Adrenal gland (tissue), 9 donors: ENCODE measurements at regions not wholly inside any gene's neighbourhood (a gene's known extent, or its start where the extent isn't known, plus 50 kb on each side); places are given as distances from the start of the nearest gene placed in this dataset.

ENCODE experiments used
- DNase-seq, 7 donors: peaks; one replicate each; pipeline ENCODE4 v3.0.0-alpha.2; 2019 to 2020
- H3K27ac ChIP-seq, 5 donors: fragments of 200-600 bp; sonication (generic) in 4 of 5; 1 replicate in 3 of 5; 2 replicates in 2 of 5; pipeline versions ENCODE4 v1.5.1 to v1.8.0; 2016 to 2020; ENCODE audit warnings: mild to moderate bottlenecking in 1 of 5
- H3K27me3 ChIP-seq: fragments of 200-600 bp; 2 replicates; pipeline ENCODE4 v1.8.0; 2021
- H3K36me3 ChIP-seq, 2 donors: fragments of 200-600 bp; replicated peaks in 1 of 2; 1 replicate in 1 of 2; 2 replicates in 1 of 2; pipeline versions ENCODE4 v1.5.1 to v1.8.0; 2018 to 2022
- H3K4me1 ChIP-seq, 2 donors: fragments of 200-600 bp; replicated peaks in 1 of 2; 1 replicate in 1 of 2; 2 replicates in 1 of 2; pipeline versions ENCODE4 v1.5.1 to v1.8.0; 2018 to 2021
- H3K4me3 ChIP-seq, 4 donors: fragments of 200-600 bp; sonication (generic) in 3 of 4; one replicate each; pipeline ENCODE4 v1.5.1; 2016 to 2018
- H3K9me3 ChIP-seq, 3 donors: fragments of 200-600 bp; sonication (generic) in 1 of 3; replicated peaks in 1 of 3; 1 replicate in 2 of 3; 2 replicates in 1 of 3; pipeline versions ENCODE4 v1.5.1 to v1.8.0; 2016 to 2021
- CTCF ChIP-seq, 6 experiments: fragments of 450-650 bp in 4 of 6; fragments of 200-600 bp in 2 of 6; sonication (generic) in 1 of 6; IDR thresholded peaks; 1 replicate in 5 of 6; 2 replicates in 1 of 6; pipeline versions ENCODE4 v1.5.1 to v1.8.0; 2016 to 2021; ENCODE audit warnings: antibody characterized with exemption in 6 of 6, mild to moderate bottlenecking in 2 of 6, moderate library complexity in 1 of 6
- POLR2A ChIP-seq, 2 donors: fragments of 450-650 bp; IDR thresholded peaks; one replicate each; pipeline ENCODE4 v1.6.1; 2017; ENCODE audit warnings: antibody characterized with exemption in 2 of 2, mild to moderate bottlenecking in 2 of 2, moderate library complexity in 1 of 2
- WGBS, 4 donors: extraction: QIAGEN DNeasy Blood & Tissue Kit in 2 of 4; methylation state at CpG; one replicate each; pipeline versions ENCODE4 v1.1.5 to v1.1.7; 2013 to 2017; 5-methylcytosine and 5-hydroxymethylcytosine counted together
- intact Hi-C, 2 donors: fragments of 100-400 bp; cut with DNase I; formaldehyde crosslinking; loops; one replicate each; pipeline versions ENCODE4 v1.14.1 to v1.15.0; 2022 to 2023
- donor health status: healthy with polysubstance abuse.
- donor health status: Bipolar disorder and iron deficiency.
- donor health status: DM: yes; HTN: yes; CAD: no.
- donor health status: DM: no; HTN: no; CAD: no.
- donor health status: DM: no; HTN: no; CAD: no.

- DNase-seq, result no peak
- intact Hi-C loops, result no loop called here
- no peak overlapping the region for H3K27ac ChIP-seq
- H3K27me3 ChIP-seq, result no peaks in the 10 kb centered on the region
- no peaks in the 10 kb centered on the region for H3K4me1 ChIP-seq
- H3K36me3 ChIP-seq, result no peaks in the 10 kb centered on the region
- TF ChIP-seq CTCF (IDR thresholded peaks at IDR 0.05) (no peak), POLR2A (IDR thresholded peaks at IDR 0.05) (no peak)
- 66 to 75% (median 72%) methylated on average over 3 of the region's 3 CpGs for WGBS, 4 donors
- no peaks in the 10 kb centered on the region for H3K9me3 ChIP-seq
- no peak overlapping the region for H3K4me3 ChIP-seq
Observed at GRCh38 chr3:34106379-34106778, 307.9 kb downstream of the PDCD6IP start.

- DNase-seq, result no peak
- Histone ChIP-seq H3K4me1 (no peaks in the 10 kb centered on the region), H3K9me3 (no peaks in the 10 kb centered on the region), H3K27ac (no peak overlapping the region), H3K27me3 (no peaks in the 10 kb centered on the region), H3K4me3 (no peak overlapping the region), H3K36me3 (no peaks in the 10 kb centered on the region)
- intact Hi-C loops, result no loop called here
- TF ChIP-seq CTCF (IDR thresholded peaks at IDR 0.05) (peak in 2 of 6 experiments; percentile 22 to 23), POLR2A (IDR thresholded peaks at IDR 0.05) (no peak)
- WGBS, 4 donors, result 53 to 75% (median 61%) methylated on average over 2 of the region's 2 CpGs
Observed at GRCh38 chr3:34106879-34107278, 308.4 kb downstream of the PDCD6IP start.

GRCh38 chr3:34107669-34108068 lies 309.2 kb downstream of the PDCD6IP start:
- Histone ChIP-seq H3K9me3 (no peaks in the 10 kb centered on the region), H3K36me3 (no peaks in the 10 kb centered on the region), H3K27me3 (no peaks in the 10 kb centered on the region), H3K4me1 (no peaks in the 10 kb centered on the region), H3K27ac (no peak overlapping the region), H3K4me3 (no peak overlapping the region)
- intact Hi-C loops, result no loop called here
- no peak for DNase-seq
- TF ChIP-seq CTCF (IDR thresholded peaks at IDR 0.05) (no peak), POLR2A (IDR thresholded peaks at IDR 0.05) (no peak)
- WGBS, 4 donors, result 48 to 71% (median 59%) methylated on average over 4 of the region's 4 CpGs

GRCh38 chr3:34109021-34109420 lies 310.6 kb downstream of the PDCD6IP start:
- TF ChIP-seq CTCF (IDR thresholded peaks at IDR 0.05), result no peak

More at GRCh38 chr3:34109021-34109420, 310.6 kb downstream of the PDCD6IP start:
- no peaks in the 10 kb centered on the region for H3K36me3 ChIP-seq
- DNase-seq, result no peak
- 57 to 70% (median 61%) methylated on average over 1 of the region's 1 CpG for WGBS, 4 donors
- no peaks in the 10 kb centered on the region for H3K27me3 ChIP-seq
- H3K27ac ChIP-seq, result no peak overlapping the region
- H3K4me3 ChIP-seq, result no peak overlapping the region
- no peaks in the 10 kb centered on the region for H3K9me3 ChIP-seq
- no peaks in the 10 kb centered on the region for H3K4me1 ChIP-seq
- intact Hi-C loops, result no loop called here
